SJCRH30 (cell line): ENCODE measurements at regions not wholly inside any gene's neighbourhood (a gene's known extent, or its start where the extent isn't known, plus 50 kb on each side); places are given as distances from the start of the nearest gene placed in this dataset.

Experiments used
- DNase-seq, 2 experiments: peaks; one replicate each; pipeline ENCODE4 v3.0.0-alpha.2; 2015 to 2020
- H3K27ac ChIP-seq: fragments of 250-450 bp; sonication (Bioruptor Pico); 2 replicates; pipeline ENCODE4 v1.5.1; 2020; ENCODE audit warnings: mild to moderate bottlenecking, moderate library complexity
- H3K27me3 ChIP-seq: fragments of 250-450 bp; sonication (Bioruptor Pico); 2 replicates; pipeline ENCODE4 v1.5.1; 2020; ENCODE audit warnings: mild to moderate bottlenecking, moderate library complexity
- H3K36me3 ChIP-seq: fragments of 250-450 bp; sonication (Bioruptor Pico); 2 replicates; pipeline ENCODE4 v1.5.1; 2020; ENCODE audit warnings: mild to moderate bottlenecking, moderate library complexity
- H3K4me1 ChIP-seq: fragments of 250-450 bp; sonication (Bioruptor Pico); 2 replicates; pipeline ENCODE4 v1.5.1; 2020; ENCODE audit warnings: mild to moderate bottlenecking, moderate library complexity
- H3K4me3 ChIP-seq: fragments of 250-450 bp; sonication (Bioruptor Pico); 2 replicates; pipeline ENCODE4 v1.5.1; 2020; ENCODE audit warnings: mild to moderate bottlenecking, moderate library complexity
- H3K9me3 ChIP-seq: fragments of 250-450 bp; sonication (Bioruptor Pico); replicated peaks from 2 replicates; pipeline ENCODE4 v1.5.1; 2020; ENCODE audit warnings: mild to moderate bottlenecking, moderate library complexity

GRCh38 chr2:150742094-150742493, 254.6 kb upstream of the RND3 start:
- no peaks in the 10 kb centered on the region for H3K27me3 ChIP-seq
- no peak overlapping the region for H3K4me3 ChIP-seq
- no peak for DNase-seq
- no peaks in the 10 kb centered on the region for H3K9me3 ChIP-seq
- no peaks in the 10 kb centered on the region for H3K4me1 ChIP-seq
- no peak overlapping the region for H3K27ac ChIP-seq
- H3K36me3 ChIP-seq, result no peaks in the 10 kb centered on the region

- no peak for DNase-seq
- Histone ChIP-seq H3K4me1 (no peaks in the 10 kb centered on the region), H3K9me3 (no peaks in the 10 kb centered on the region), H3K4me3 (no peak overlapping the region), H3K27me3 (no peaks in the 10 kb centered on the region), H3K36me3 (no peaks in the 10 kb centered on the region), H3K27ac (no peak overlapping the region)
Observed at GRCh38 chr2:150735894-150736498, 248.5 kb upstream of the RND3 start.

GRCh38 chr2:150733051-150733618, 245.7 kb upstream of the RND3 start:
- H3K4me3 ChIP-seq, result no peak overlapping the region
- DNase-seq, result peak; percentile 36 to 62
- no peak overlapping the region for H3K27ac ChIP-seq
- no peaks in the 10 kb centered on the region for H3K36me3 ChIP-seq
- H3K27me3 ChIP-seq, result no peaks in the 10 kb centered on the region
- H3K9me3 ChIP-seq, result no peaks in the 10 kb centered on the region
- H3K4me1 ChIP-seq, result no peaks in the 10 kb centered on the region

GRCh38 chr2:150732491-150732890, 245.0 kb upstream of the RND3 start:
- Histone ChIP-seq H3K4me3 (no peak overlapping the region), H3K36me3 (no peaks in the 10 kb centered on the region), H3K9me3 (no peaks in the 10 kb centered on the region), H3K4me1 (no peaks in the 10 kb centered on the region), H3K27ac (no peak overlapping the region), H3K27me3 (no peaks in the 10 kb centered on the region)
- no peak for DNase-seq

GRCh38 chr2:150732064-150732463, 244.6 kb upstream of the RND3 start:
- Histone ChIP-seq H3K27me3 (no peaks in the 10 kb centered on the region), H3K4me1 (no peaks in the 10 kb centered on the region), H3K36me3 (no peaks in the 10 kb centered on the region), H3K9me3 (no peaks in the 10 kb centered on the region), H3K27ac (no peak overlapping the region), H3K4me3 (no peak overlapping the region)
- no peak for DNase-seq

- Histone ChIP-seq H3K4me1 (no peaks in the 10 kb centered on the region), H3K4me3 (no peak overlapping the region), H3K36me3 (no peaks in the 10 kb centered on the region), H3K27ac (no peak overlapping the region), H3K27me3 (no peaks in the 10 kb centered on the region), H3K9me3 (no peaks in the 10 kb centered on the region)
- DNase-seq, result no peak
Observed at GRCh38 chr2:150729495-150729955, 242.1 kb upstream of the RND3 start.

GRCh38 chr2:150718280-150718679, 230.8 kb upstream of the RND3 start:
- H3K27me3 ChIP-seq, result no peaks in the 10 kb centered on the region
- no peak for DNase-seq
- H3K4me3 ChIP-seq, result no peak overlapping the region
- H3K36me3 ChIP-seq, result no peaks in the 10 kb centered on the region
- H3K27ac ChIP-seq, result no peak overlapping the region
- no peaks in the 10 kb centered on the region for H3K9me3 ChIP-seq
- no peaks in the 10 kb centered on the region for H3K4me1 ChIP-seq

- no peaks in the 10 kb centered on the region for H3K27me3 ChIP-seq
- H3K4me1 ChIP-seq, result peaks cover 2% of the 10 kb centered on the region; the same call in 1 of the 2 replicates
- H3K9me3 ChIP-seq, result no peaks in the 10 kb centered on the region
- no peak overlapping the region for H3K27ac ChIP-seq
- DNase-seq, result no peak
- H3K36me3 ChIP-seq, result no peaks in the 10 kb centered on the region
- no peak overlapping the region for H3K4me3 ChIP-seq
Observed at GRCh38 chr2:150716186-150716585, 228.7 kb upstream of the RND3 start.

GRCh38 chr2:150715501-150715900, 228.0 kb upstream of the RND3 start:
- no peak overlapping the region for H3K27ac ChIP-seq
- no peak for DNase-seq
- no peaks in the 10 kb centered on the region for H3K36me3 ChIP-seq
- no peaks in the 10 kb centered on the region for H3K9me3 ChIP-seq
- H3K27me3 ChIP-seq, result no peaks in the 10 kb centered on the region
- H3K4me3 ChIP-seq, result no peak overlapping the region
- peaks cover 7% of the 10 kb centered on the region; the same call in 1 of the 2 replicates for H3K4me1 ChIP-seq

GRCh38 chr2:150710916-150711315, 223.4 kb upstream of the RND3 start:
- Histone ChIP-seq H3K4me3 (no peak overlapping the region), H3K27me3 (no peaks in the 10 kb centered on the region), H3K9me3 (no peaks in the 10 kb centered on the region), H3K36me3 (no peaks in the 10 kb centered on the region), H3K27ac (no peak overlapping the region), H3K4me1 (peaks cover 7% of the 10 kb centered on the region; the same call in 1 of the 2 replicates)
- peak; percentile 41 to 56 for DNase-seq

GRCh38 chr2:150710041-150710440, 222.6 kb upstream of the RND3 start:
- peaks cover 10% of the 10 kb centered on the region; the same call in 1 of the 2 replicates for H3K4me1 ChIP-seq
- H3K27ac ChIP-seq, result no peak overlapping the region
- H3K9me3 ChIP-seq, result no peaks in the 10 kb centered on the region
- no peak for DNase-seq
- no peak overlapping the region for H3K4me3 ChIP-seq
- H3K27me3 ChIP-seq, result no peaks in the 10 kb centered on the region
- H3K36me3 ChIP-seq, result no peaks in the 10 kb centered on the region

GRCh38 chr2:150706561-150706960, 219.1 kb upstream of the RND3 start:
- Histone ChIP-seq H3K27me3 (no peaks in the 10 kb centered on the region), H3K27ac (no peak overlapping the region), H3K4me3 (no peak overlapping the region), H3K4me1 (peaks cover 10% of the 10 kb centered on the region; the same call in 1 of the 2 replicates), H3K36me3 (no peaks in the 10 kb centered on the region), H3K9me3 (no peaks in the 10 kb centered on the region)
- DNase-seq, result no peak

GRCh38 chr2:150705767-150706166, 218.3 kb upstream of the RND3 start:
- DNase-seq, result no peak
- Histone ChIP-seq H3K27ac (no peak overlapping the region), H3K4me3 (no peak overlapping the region), H3K9me3 (no peaks in the 10 kb centered on the region), H3K27me3 (no peaks in the 10 kb centered on the region), H3K4me1 (peaks cover 4% of the 10 kb centered on the region; the same call in 1 of the 2 replicates), H3K36me3 (no peaks in the 10 kb centered on the region)

- 0 out of 2 replicates have a peak, but pooled peaks cover 2% of the 10 kb centered on the region for H3K4me1 ChIP-seq
- no peaks in the 10 kb centered on the region for H3K27me3 ChIP-seq
- no peaks in the 10 kb centered on the region for H3K9me3 ChIP-seq
- no peaks in the 10 kb centered on the region for H3K36me3 ChIP-seq
- DNase-seq, result no peak
- H3K4me3 ChIP-seq, result no peak overlapping the region
- no peak overlapping the region for H3K27ac ChIP-seq
Observed at GRCh38 chr2:150705357-150705756, 217.9 kb upstream of the RND3 start.

- no peak for DNase-seq
- Histone ChIP-seq H3K27me3 (no peaks in the 10 kb centered on the region), H3K4me1 (0 out of 2 replicates have a peak, but pooled peaks cover 2% of the 10 kb centered on the region), H3K36me3 (no peaks in the 10 kb centered on the region), H3K27ac (no peak overlapping the region), H3K4me3 (no peak overlapping the region), H3K9me3 (no peaks in the 10 kb centered on the region)
Observed at GRCh38 chr2:150702791-150703190, 215.3 kb upstream of the RND3 start.
